ENCODE measurements at regions not wholly inside any gene's neighbourhood (a gene's known extent, or its start where the extent isn't known, plus 50 kb on each side); places are given as distances from the start of the nearest gene placed in this dataset.

DNA sequence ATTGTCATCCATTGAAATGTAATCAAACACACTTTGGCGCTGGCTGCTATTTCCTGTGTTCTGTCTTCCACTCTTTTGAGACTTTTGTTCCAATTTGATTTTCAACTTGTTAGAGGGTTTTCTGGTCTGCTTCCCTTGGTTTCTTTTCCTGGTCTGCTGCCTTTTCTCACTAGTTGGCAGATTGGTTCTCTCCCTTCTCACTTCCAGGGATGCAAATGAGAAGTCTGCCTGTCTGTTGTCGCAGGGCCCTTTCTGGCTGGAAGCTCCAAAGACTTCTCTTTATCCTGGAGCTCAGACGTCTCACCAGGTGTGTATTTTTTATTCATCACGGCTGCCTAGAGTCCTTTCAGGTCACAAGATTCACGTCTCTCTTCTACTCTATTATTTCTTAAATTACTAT, 84.0 kb downstream of the RPS6KA4 start:
- Histone ChIP-seq H3K27ac (no peak overlapping the region), H3K4me3 (no peak overlapping the region), H3K9me2 (replicated peaks; ENCODE audit: insufficient read depth) (no peaks in the 10 kb centered on the region), H4K20me1 (ENCODE audit: insufficient read depth, poor library complexity, severe bottlenecking) (no peaks in the 10 kb centered on the region), H3K27me3 (peaks cover 6% of the 10 kb centered on the region), H3K79me2 (no peaks in the 10 kb centered on the region), H3K36me3 (replicated peaks; ENCODE audit: insufficient read depth, low read depth) (no peaks in the 10 kb centered on the region), H2AFZ (no peak overlapping the region), H3K9me3 (ENCODE audit: low read depth) (no peaks in the 10 kb centered on the region), H3K4me1 (ENCODE audit: insufficient read depth) (peaks cover 6% of the 10 kb centered on the region), H3K4me2 (no peak overlapping the region)
- DNase-seq (ENCODE audit: low spot score): no peak
- TF ChIP-seq EZH2 (IDR thresholded peaks at IDR 0.05; ENCODE audit: borderline replicate concordance) (no peak), EZH2phosphoT487 (IDR thresholded peaks at IDR 0.05; ENCODE audit: low read depth, severe bottlenecking, unreplicated experiment) (no peak)
- TF ChIP-seq, protein P1, sequence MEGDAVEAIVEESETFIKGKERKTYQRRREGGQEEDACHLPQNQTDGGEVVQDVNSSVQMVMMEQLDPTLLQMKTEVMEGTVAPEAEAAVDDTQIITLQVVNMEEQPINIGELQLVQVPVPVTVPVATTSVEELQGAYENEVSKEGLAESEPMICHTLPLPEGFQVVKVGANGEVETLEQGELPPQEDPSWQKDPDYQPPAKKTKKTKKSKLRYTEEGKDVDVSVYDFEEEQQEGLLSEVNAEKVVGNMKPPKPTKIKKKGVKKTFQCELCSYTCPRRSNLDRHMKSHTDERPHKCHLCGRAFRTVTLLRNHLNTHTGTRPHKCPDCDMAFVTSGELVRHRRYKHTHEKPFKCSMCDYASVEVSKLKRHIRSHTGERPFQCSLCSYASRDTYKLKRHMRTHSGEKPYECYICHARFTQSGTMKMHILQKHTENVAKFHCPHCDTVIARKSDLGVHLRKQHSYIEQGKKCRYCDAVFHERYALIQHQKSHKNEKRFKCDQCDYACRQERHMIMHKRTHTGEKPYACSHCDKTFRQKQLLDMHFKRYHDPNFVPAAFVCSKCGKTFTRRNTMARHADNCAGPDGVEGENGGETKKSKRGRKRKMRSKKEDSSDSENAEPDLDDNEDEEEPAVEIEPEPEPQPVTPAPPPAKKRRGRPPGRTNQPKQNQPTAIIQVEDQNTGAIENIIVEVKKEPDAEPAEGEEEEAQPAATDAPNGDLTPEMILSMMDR (IDR thresholded peaks at IDR 0.05; ENCODE audit: poor library complexity): no peak
- WGBS (ENCODE audit: low lambda C conversion rate, missing lambda C conversion rate): 72% methylated on average over 5 of the region's 5 CpGs

DNA sequence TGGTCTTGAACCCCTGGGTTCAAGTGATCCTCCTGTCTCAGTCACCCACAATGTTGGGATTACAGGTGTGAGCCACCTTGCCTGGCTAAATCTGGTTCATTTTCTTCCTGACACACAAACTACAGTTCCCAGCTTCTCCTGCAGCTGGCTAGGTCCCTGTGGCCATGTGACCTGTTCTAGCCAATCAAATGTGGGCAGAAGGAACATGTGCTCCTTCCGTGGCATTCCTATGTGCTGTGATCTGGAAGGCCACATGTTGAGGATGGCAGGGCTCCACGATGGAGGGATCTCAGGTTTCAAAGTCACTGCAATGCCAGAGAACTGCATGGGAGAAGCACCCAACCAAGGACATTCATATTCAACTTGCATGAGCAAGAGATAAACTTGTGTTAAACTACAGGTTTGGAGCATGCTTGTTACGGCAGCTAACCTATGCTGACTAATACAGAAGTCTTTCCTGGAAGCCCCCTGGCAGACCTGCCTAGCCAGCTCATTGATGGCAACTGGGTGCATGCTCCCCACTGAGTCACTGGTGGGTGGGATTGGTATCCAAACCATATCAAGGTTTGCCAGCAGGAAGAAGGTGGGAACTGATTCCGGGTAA, 86.0 kb downstream of the RPS6KA4 start:
- no peak overlapping the region for H2AFZ ChIP-seq
- H3K4me1 ChIP-seq (ENCODE audit: insufficient read depth): peaks cover 18% of the 10 kb centered on the region
- H3K27ac ChIP-seq: no peak overlapping the region
- H3K9me2 ChIP-seq (replicated peaks; ENCODE audit: insufficient read depth): no peaks in the 10 kb centered on the region
- TF ChIP-seq EZH2 (IDR thresholded peaks at IDR 0.05; ENCODE audit: borderline replicate concordance) (no peak), EZH2phosphoT487 (IDR thresholded peaks at IDR 0.05; ENCODE audit: low read depth, severe bottlenecking, unreplicated experiment) (no peak)
- TF ChIP-seq, protein P1 (IDR thresholded peaks at IDR 0.05; ENCODE audit: poor library complexity): no peak
- 76% methylated on average over 4 of the region's 4 CpGs for WGBS (ENCODE audit: low lambda C conversion rate, missing lambda C conversion rate)
- DNase-seq (ENCODE audit: low spot score): no peak
- H3K27me3 ChIP-seq: peaks cover 6% of the 10 kb centered on the region
- H3K4me2 ChIP-seq: no peak overlapping the region
- no peaks in the 10 kb centered on the region for H4K20me1 ChIP-seq (ENCODE audit: insufficient read depth, poor library complexity, severe bottlenecking)
- no peaks in the 10 kb centered on the region for H3K9me3 ChIP-seq (ENCODE audit: low read depth)
- no peaks in the 10 kb centered on the region for H3K36me3 ChIP-seq (replicated peaks; ENCODE audit: insufficient read depth, low read depth)
- no peak overlapping the region for H3K4me3 ChIP-seq
- H3K79me2 ChIP-seq: no peaks in the 10 kb centered on the region

DNA sequence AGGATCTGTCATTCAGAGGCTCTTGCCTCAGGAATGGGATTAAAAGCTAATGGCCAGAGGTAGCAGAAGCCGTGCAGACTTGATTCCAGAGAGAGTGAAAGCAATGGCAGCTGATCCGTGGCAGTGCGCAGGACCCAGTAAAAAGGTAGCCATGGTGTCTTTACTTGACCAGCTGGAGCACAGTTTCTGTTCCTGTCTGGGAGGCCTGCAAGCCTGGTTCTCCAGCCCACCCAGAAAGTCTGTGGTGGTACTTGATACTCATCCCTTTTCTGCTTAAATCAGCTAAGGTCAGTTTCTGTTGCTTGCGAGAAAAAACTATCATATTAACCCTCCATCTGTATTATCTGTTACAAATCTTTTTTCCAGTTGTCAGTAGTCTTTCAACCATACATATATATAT, 86.7 kb downstream of the RPS6KA4 start:
- TF ChIP-seq EZH2 (IDR thresholded peaks at IDR 0.05; ENCODE audit: borderline replicate concordance) (no peak), EZH2phosphoT487 (IDR thresholded peaks at IDR 0.05; ENCODE audit: low read depth, severe bottlenecking, unreplicated experiment) (no peak)
- TF ChIP-seq, protein P1 (IDR thresholded peaks at IDR 0.05; ENCODE audit: poor library complexity): no peak
- H3K4me1 ChIP-seq (ENCODE audit: insufficient read depth): peaks cover 18% of the 10 kb centered on the region
- H3K4me3 ChIP-seq: no peak overlapping the region
- no peak overlapping the region for H3K4me2 ChIP-seq
- no peak overlapping the region for H3K27ac ChIP-seq
- no peak for DNase-seq (ENCODE audit: low spot score)
- H4K20me1 ChIP-seq (ENCODE audit: insufficient read depth, poor library complexity, severe bottlenecking): no peaks in the 10 kb centered on the region
- 85% methylated on average over 4 of the region's 4 CpGs for WGBS (ENCODE audit: low lambda C conversion rate, missing lambda C conversion rate)
- no peaks in the 10 kb centered on the region for H3K9me2 ChIP-seq (replicated peaks; ENCODE audit: insufficient read depth)
- no peaks in the 10 kb centered on the region for H3K36me3 ChIP-seq (replicated peaks; ENCODE audit: insufficient read depth, low read depth)
- peaks cover 6% of the 10 kb centered on the region for H3K27me3 ChIP-seq
- H2AFZ ChIP-seq: no peak overlapping the region
- H3K9me3 ChIP-seq (ENCODE audit: low read depth): no peaks in the 10 kb centered on the region
- no peaks in the 10 kb centered on the region for H3K79me2 ChIP-seq

Data from hepatocyte (in vitro differentiated cells).